Glutamatergic neuron (in vitro differentiated cells): ENCODE measurements at regions not wholly inside any gene's neighbourhood (a gene's known extent, or its start where the extent isn't known, plus 50 kb on each side); places are given as distances from the start of the nearest gene placed in this dataset.

Experiments
- DNase-seq: peaks from one replicate; pipeline ENCODE4 v3.0.0; 2022
- H3K27ac Mint-ChIP-seq: one replicate; pipeline ENCODE4 v1.8.0; 2020; ENCODE audit warnings: mild to moderate bottlenecking, mixed read lengths, inconsistent platforms; ENCODE audit not compliant: unreplicated experiment
- H3K27me3 Mint-ChIP-seq: one replicate; pipeline ENCODE4 v1.8.0; 2020; ENCODE audit warnings: mild to moderate bottlenecking, moderate library complexity, mixed read lengths, inconsistent platforms; ENCODE audit not compliant: unreplicated experiment
- H3K36me3 Mint-ChIP-seq: one replicate; pipeline ENCODE4 v1.8.0; 2020; ENCODE audit warnings: mild to moderate bottlenecking, mixed read lengths, inconsistent platforms; ENCODE audit not compliant: unreplicated experiment
- H3K4me1 Mint-ChIP-seq: one replicate; pipeline ENCODE4 v1.8.0; 2020; ENCODE audit warnings: mild to moderate bottlenecking, low read depth, mixed read lengths, inconsistent platforms; ENCODE audit not compliant: unreplicated experiment
- H3K4me3 Mint-ChIP-seq: one replicate; pipeline ENCODE4 v1.8.0; 2020; ENCODE audit warnings: mild to moderate bottlenecking, mixed read lengths, inconsistent platforms; ENCODE audit not compliant: unreplicated experiment
- H3K9me3 Mint-ChIP-seq: one replicate; pipeline ENCODE4 v1.8.0; 2020; ENCODE audit warnings: mild to moderate bottlenecking, moderate library complexity, mixed read lengths, inconsistent platforms; ENCODE audit not compliant: unreplicated experiment
- CTCF ChIP-seq: fragments of 200-600 bp; sonication (generic); IDR thresholded peaks from one replicate; pipeline ENCODE4 v1.5.0; 2021; ENCODE audit not compliant: partially characterized antibody, unreplicated experiment

- no peak for DNase-seq
- Mint-ChIP-seq H3K4me1 (peaks cover 7% of the 10 kb centered on the region), H3K4me3 (no peak overlapping the region), H3K27ac (no peak overlapping the region), H3K36me3 (no peaks in the 10 kb centered on the region), H3K27me3 (no peaks in the 10 kb centered on the region), H3K9me3 (no peaks in the 10 kb centered on the region)
- no peak for TF ChIP-seq CTCF
Observed at GRCh38 chr3:70849911-70850699, 537.7 kb upstream of the MDFIC2 start.

- H3K4me1 Mint-ChIP-seq = no peaks in the 10 kb centered on the region
- TF ChIP-seq CTCF = no peak
- no peak overlapping the region for H3K4me3 Mint-ChIP-seq
- no peak for DNase-seq
- no peaks in the 10 kb centered on the region for H3K27me3 Mint-ChIP-seq
- no peaks in the 10 kb centered on the region for H3K36me3 Mint-ChIP-seq
- H3K9me3 Mint-ChIP-seq = peaks cover 2% of the 10 kb centered on the region
- H3K27ac Mint-ChIP-seq = no peak overlapping the region
Observed at GRCh38 chr3:70840106-70840870, 527.9 kb upstream of the MDFIC2 start.

- Mint-ChIP-seq H3K4me1 (no peaks in the 10 kb centered on the region), H3K36me3 (no peaks in the 10 kb centered on the region), H3K9me3 (no peaks in the 10 kb centered on the region), H3K27ac (no peak overlapping the region), H3K4me3 (no peak overlapping the region), H3K27me3 (peaks cover 2% of the 10 kb centered on the region)
- TF ChIP-seq CTCF = no peak
- no peak for DNase-seq
Observed at GRCh38 chr3:70833239-70833960, 521.0 kb upstream of the MDFIC2 start.

GRCh38 chr3:70832834-70833205 lies 520.4 kb upstream of the MDFIC2 start:
- Mint-ChIP-seq H3K4me1 (no peaks in the 10 kb centered on the region), H3K9me3 (no peaks in the 10 kb centered on the region), H3K27ac (no peak overlapping the region), H3K36me3 (no peaks in the 10 kb centered on the region), H3K27me3 (peaks cover 2% of the 10 kb centered on the region), H3K4me3 (no peak overlapping the region)
- no peak for TF ChIP-seq CTCF
- no peak for DNase-seq
